ENCODE measurements at regions not wholly inside any gene's neighbourhood (a gene's known extent, or its start where the extent isn't known, plus 50 kb on each side); places are given as distances from the start of the nearest gene placed in this dataset.

GRCh38 chr5:58353992-58354391, 105.9 kb downstream of the PLK2 start:
- no peak for TF ChIP-seq CTCF (conservative IDR thresholded peaks at IDR 0.05)
- no peak for TF ChIP-seq ZFX (IDR thresholded peaks at IDR 0.05)
